PC-9 (cell line): ENCODE measurements at regions not wholly inside any gene's neighbourhood (a gene's known extent, or its start where the extent isn't known, plus 50 kb on each side); places are given as distances from the start of the nearest gene placed in this dataset.

Source experiments
- CTCF ChIP-seq: fragments of 200-600 bp; sonication (generic); conservative IDR thresholded peaks from 2 replicates; pipeline ENCODE4 v1.6.1; 2017; ENCODE audit warnings: mixed run types, antibody characterized with exemption, mild to moderate bottlenecking, moderate library complexity
- EZH2 ChIP-seq: fragments of 200-600 bp; sonication (generic); IDR thresholded peaks from 2 replicates; pipeline ENCODE4 v1.8.0; 2017; ENCODE audit warnings: antibody characterized with exemption, low read depth

DNA sequence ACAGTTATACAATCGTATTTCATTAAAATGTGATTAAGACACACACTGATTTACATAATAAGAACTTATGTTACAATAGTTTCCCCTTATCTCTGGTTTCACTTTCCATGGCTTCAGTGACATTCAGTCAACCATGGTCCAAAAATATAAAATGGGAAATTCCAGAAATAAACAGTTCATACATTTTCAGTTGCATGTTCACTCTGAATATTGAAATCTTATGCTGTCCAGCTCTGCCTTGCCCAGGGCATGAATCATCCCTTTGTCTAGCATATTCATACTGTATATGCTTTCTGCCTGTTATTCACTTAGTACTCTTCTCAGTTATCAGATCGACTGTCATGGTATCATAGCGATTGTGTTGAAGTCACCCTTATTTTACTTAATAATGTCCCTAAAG lies 173.8 kb upstream of the DCAF12L2 start:
- TF ChIP-seq CTCF: no peak
- no peak for TF ChIP-seq EZH2
